Small intestine (tissue), 7 donors: ENCODE measurements at regions not wholly inside any gene's neighbourhood (a gene's known extent, or its start where the extent isn't known, plus 50 kb on each side); places are given as distances from the start of the nearest gene placed in this dataset.

ENCODE experiments used
- DNase-seq, 2 donors: peaks; one replicate each; pipeline versions ENCODE4 v3.0.0 to v3.0.0-alpha.2; 2013
- FAIRE-seq: peaks from 2 replicates; lab custom pipeline; 2012; peaks lifted over from hg19 to GRCh38; lab: Jason Lieb, UNC
- H3K27ac ChIP-seq, 3 donors: one replicate each; pipeline ENCODE4 v1.5.1; 2013; ENCODE audit warnings: low read length in 2 of 3, mild to moderate bottlenecking in 2 of 3, control low read depth in 1 of 3, inconsistent platforms in 1 of 3, low read depth in 1 of 3, moderate library complexity in 1 of 3
- H3K27me3 ChIP-seq, 3 donors: one replicate each; pipeline ENCODE4 v1.6.1; 2013; ENCODE audit warnings: low read length in 3 of 3, inconsistent platforms in 1 of 3; ENCODE audit not compliant: control insufficient read depth in 3 of 3, insufficient read depth in 3 of 3
- H3K36me3 ChIP-seq, 3 donors: one replicate each; pipeline ENCODE4 v1.6.1; 2013; ENCODE audit warnings: low read length in 3 of 3, inconsistent platforms in 1 of 3, low read depth in 1 of 3, mild to moderate bottlenecking in 1 of 3, moderate library complexity in 1 of 3; ENCODE audit not compliant: control insufficient read depth in 3 of 3, insufficient read depth in 2 of 3
- H3K4me1 ChIP-seq, 3 donors: one replicate each; pipeline ENCODE4 v1.6.1; 2013; ENCODE audit warnings: low read length in 2 of 3, inconsistent platforms in 1 of 3, low read depth in 1 of 3, mild to moderate bottlenecking in 1 of 3, moderate library complexity in 1 of 3; ENCODE audit not compliant: control insufficient read depth in 3 of 3, insufficient read depth in 2 of 3
- H3K4me3 ChIP-seq, 3 donors: one replicate each; pipeline ENCODE4 v1.5.1; 2013; ENCODE audit warnings: low read length in 3 of 3, control low read depth in 1 of 3, inconsistent platforms in 1 of 3, low read depth in 1 of 3, mild to moderate bottlenecking in 1 of 3, moderate library complexity in 1 of 3
- H3K9me3 ChIP-seq, 2 donors: one replicate each; pipeline ENCODE4 v1.6.1; 2013; ENCODE audit warnings: low read depth in 1 of 2, low read length in 1 of 2; ENCODE audit not compliant: control insufficient read depth in 2 of 2, insufficient read depth in 1 of 2
- WGBS, 3 donors: extraction: QIAGEN DNeasy Blood & Tissue Kit; methylation state at CpG; one replicate each; pipeline ENCODE4 v1.1.7; 2013; 5-methylcytosine and 5-hydroxymethylcytosine counted together
- donor health status: healthy with polysubstance abuse.
- donor health status: control.
- donor health status: control.
- donor health status: Bipolar disorder and iron deficiency.
- donor health status: healthy.

GRCh38 chr12:67794161-67794560, 145.6 kb downstream of the DYRK2 start:
- Histone ChIP-seq H3K4me3 (no peak overlapping the region), H3K9me3 (peaks cover 0 to 11% of the 10 kb centered on the region in 2 donors), H3K4me1 (peaks cover 0 to 14% (median 3%) of the 10 kb centered on the region in 3 donors), H3K27ac (no peak overlapping the region), H3K36me3 (no peaks in the 10 kb centered on the region), H3K27me3 (no peaks in the 10 kb centered on the region)
- FAIRE-seq (no peak), DNase-seq (no peak)
- 73 to 86% (median 77%) methylated on average over 2 of the region's 2 CpGs for WGBS, 3 donors

- H3K9me3 ChIP-seq, result peaks cover 0 to 11% of the 10 kb centered on the region in 2 donors
- H3K27ac ChIP-seq, result peak overlapping the region in 2 of 3 donors; percentile 30 to 72
- no peaks in the 10 kb centered on the region for H3K27me3 ChIP-seq
- WGBS, 3 donors, result 15 to 60% (median 30%) methylated on average over 2 of the region's 2 CpGs
- FAIRE-seq (no peak), DNase-seq (peak; percentile 80)
- peaks cover 0 to 14% (median 3%) of the 10 kb centered on the region in 3 donors for H3K4me1 ChIP-seq
- no peak overlapping the region for H3K4me3 ChIP-seq
- H3K36me3 ChIP-seq, result no peaks in the 10 kb centered on the region
Observed at GRCh38 chr12:67795236-67795635, 146.7 kb downstream of the DYRK2 start.

DNA sequence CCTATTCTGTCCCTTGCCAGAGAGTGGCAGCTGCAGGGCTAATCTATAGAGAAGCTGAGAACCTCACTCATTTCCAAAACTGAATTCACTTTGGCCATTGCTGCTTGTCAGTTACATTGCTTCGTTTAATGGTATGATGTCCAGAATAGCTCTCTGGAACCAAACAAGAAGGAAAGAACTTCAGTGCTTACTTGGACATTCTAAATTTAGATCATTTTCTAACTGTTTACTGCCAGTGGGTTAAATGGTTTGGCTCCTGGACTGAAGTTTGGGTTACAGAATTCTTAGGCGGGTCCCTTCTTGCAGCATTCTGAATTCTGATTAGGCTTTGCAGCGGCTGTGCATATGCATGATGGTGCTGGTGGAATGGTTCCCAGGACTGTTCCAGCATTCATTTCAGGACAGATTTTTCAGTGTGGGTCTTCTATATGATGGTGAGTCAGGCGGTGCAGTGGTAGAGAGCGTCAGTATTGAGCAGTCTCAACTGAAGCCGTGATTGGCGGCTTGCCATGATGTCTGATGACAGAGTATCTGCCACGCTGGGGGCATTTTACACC, 148.7 kb downstream of the DYRK2 start:
- Histone ChIP-seq H3K4me3 (no peak overlapping the region), H3K9me3 (peaks cover 0 to 4% of the 10 kb centered on the region in 2 donors), H3K36me3 (no peaks in the 10 kb centered on the region), H3K27ac (no peak overlapping the region), H3K27me3 (no peaks in the 10 kb centered on the region), H3K4me1 (peaks cover 0 to 14% (median 3%) of the 10 kb centered on the region in 3 donors)
- peak in 1 of 2 donors; percentile 5 for DNase-seq
- WGBS, 3 donors, result 77 to 90% (median 87%) methylated on average over 8 of the region's 8 CpGs
- FAIRE-seq, result no peak

- H3K4me1 ChIP-seq, result peaks cover 0 to 14% (median 3%) of the 10 kb centered on the region in 3 donors
- DNase-seq (no peak), FAIRE-seq (no peak)
- H3K27me3 ChIP-seq, result no peaks in the 10 kb centered on the region
- H3K4me3 ChIP-seq, result no peak overlapping the region
- no peaks in the 10 kb centered on the region for H3K9me3 ChIP-seq
- no peaks in the 10 kb centered on the region for H3K36me3 ChIP-seq
- no peak overlapping the region for H3K27ac ChIP-seq
Observed at GRCh38 chr12:67797753-67798152, 149.2 kb downstream of the DYRK2 start.

GRCh38 chr12:67798768-67799167, 150.2 kb downstream of the DYRK2 start:
- WGBS, 3 donors, result 73 to 91% (median 80%) methylated on average over 2 of the region's 2 CpGs
- no peaks in the 10 kb centered on the region for H3K9me3 ChIP-seq
- H3K27me3 ChIP-seq, result no peaks in the 10 kb centered on the region
- H3K27ac ChIP-seq, result no peak overlapping the region
- FAIRE-seq (no peak), DNase-seq (no peak)
- no peak overlapping the region for H3K4me3 ChIP-seq
- no peaks in the 10 kb centered on the region for H3K36me3 ChIP-seq
- peaks cover 0 to 14% (median 3%) of the 10 kb centered on the region in 3 donors for H3K4me1 ChIP-seq

- FAIRE-seq (no peak), DNase-seq (no peak)
- Histone ChIP-seq H3K27ac (no peak overlapping the region), H3K4me3 (no peak overlapping the region), H3K27me3 (peaks cover 0 to 2% (median 0%) of the 10 kb centered on the region in 3 donors), H3K9me3 (no peaks in the 10 kb centered on the region), H3K4me1 (peaks cover 0 to 4% (median 3%) of the 10 kb centered on the region in 3 donors), H3K36me3 (no peaks in the 10 kb centered on the region)
- WGBS, 3 donors, result 68 to 77% (median 74%) methylated on average over 5 of the region's 5 CpGs
Observed at GRCh38 chr12:67802731-67803130, 154.2 kb downstream of the DYRK2 start.

GRCh38 chr12:67803278-67803993, 154.9 kb downstream of the DYRK2 start:
- 78 to 84% (median 83%) methylated on average over 4 of the region's 4 CpGs for WGBS, 3 donors
- H3K36me3 ChIP-seq, result no peaks in the 10 kb centered on the region
- H3K4me3 ChIP-seq, result no peak overlapping the region
- no peaks in the 10 kb centered on the region for H3K9me3 ChIP-seq
- H3K4me1 ChIP-seq, result peaks cover 0 to 4% (median 3%) of the 10 kb centered on the region in 3 donors
- H3K27ac ChIP-seq, result no peak overlapping the region
- peaks cover 0 to 2% (median 0%) of the 10 kb centered on the region in 3 donors for H3K27me3 ChIP-seq
- no peak for FAIRE-seq
- no peak for DNase-seq

- FAIRE-seq, result no peak
- Histone ChIP-seq H3K27ac (no peak overlapping the region), H3K36me3 (no peaks in the 10 kb centered on the region), H3K4me3 (no peak overlapping the region), H3K9me3 (no peaks in the 10 kb centered on the region), H3K27me3 (peaks cover 0 to 2% (median 0%) of the 10 kb centered on the region in 3 donors), H3K4me1 (peaks cover 0 to 4% (median under 1%) of the 10 kb centered on the region in 3 donors)
- DNase-seq, result no peak
- whole genome bisulfite sequencing, 3 donors, result 41 to 63% (median 50%) methylated on average over 1 of the region's 1 CpG
Observed at GRCh38 chr12:67804168-67804567, 155.6 kb downstream of the DYRK2 start.
